ENCODE measurements at regions not wholly inside any gene's neighbourhood (a gene's known extent, or its start where the extent isn't known, plus 50 kb on each side); places are given as distances from the start of the nearest gene placed in this dataset.

- ATAC-seq (ENCODE audit: low read depth in 2 of 2), result no peak
Observed at GRCh38 chr3:24650839-24651238, 156.2 kb upstream of the THRB start.

DNA sequence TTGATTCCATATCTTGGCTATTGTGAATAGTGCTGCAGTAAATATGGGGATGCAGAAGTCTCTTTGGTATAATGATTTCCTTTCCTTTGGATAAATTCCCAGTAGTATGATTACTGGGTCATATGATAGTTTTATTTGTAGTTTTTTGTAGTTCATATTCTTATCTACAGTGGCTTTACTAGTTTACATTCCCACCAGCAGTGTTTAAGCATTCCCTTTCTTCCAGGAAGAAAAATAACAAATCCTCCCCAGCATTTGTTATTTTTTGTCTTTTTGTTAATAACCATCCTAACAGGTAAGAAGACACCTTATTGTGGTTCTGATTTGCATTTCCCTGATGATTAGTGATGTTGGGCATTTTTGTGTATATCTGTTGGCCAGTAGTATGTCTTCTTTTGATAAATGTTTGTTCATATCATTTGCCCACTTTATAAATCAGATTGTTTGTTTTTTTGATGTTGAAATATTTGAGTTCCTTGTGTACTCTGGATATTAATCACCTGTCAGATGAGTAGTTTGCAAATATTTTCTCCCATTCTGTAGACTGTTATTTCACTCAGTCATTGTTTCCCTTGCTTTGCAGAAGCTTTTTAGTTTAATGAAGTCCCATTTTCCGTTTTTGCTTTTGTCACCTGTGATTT, 163.3 kb upstream of the THRB start:
- no peaks in the 10 kb centered on the region for H3K36me3 Mint-ChIP-seq
- no peak overlapping the region for H3K27ac Mint-ChIP-seq
- H3K27me3 Mint-ChIP-seq, result no peaks in the 10 kb centered on the region

More at GRCh38 chr3:24650839-24651238, 156.2 kb upstream of the THRB start:
- Histone ChIP-seq H3K27me3 (ENCODE audit: control insufficient read depth, insufficient read depth, low read length) (no peaks in the 10 kb centered on the region), H3K9me3 (ENCODE audit: control insufficient read depth in 2 of 2, low read length in 2 of 2) (no peaks in the 10 kb centered on the region), H3K27ac (ENCODE audit: insufficient read depth, low read length, poor library complexity, severe bottlenecking) (no peak overlapping the region), H3K4me1 (ENCODE audit: control insufficient read depth, insufficient read depth, low read length, poor library complexity, severe bottlenecking) (no peaks in the 10 kb centered on the region), H3K36me3 (ENCODE audit: control insufficient read depth, insufficient read depth, low read length) (no peaks in the 10 kb centered on the region), H3K4me3 (ENCODE audit: low read depth, low read length) (no peak overlapping the region)
- Mint-ChIP-seq H3K27ac (no peak overlapping the region), H3K4me3 (no peak overlapping the region), H3K4me1 (no peaks in the 10 kb centered on the region), H3K36me3 (no peaks in the 10 kb centered on the region), H3K9me3 (peaks cover 0 to 8% (median 3%) of the 10 kb centered on the region in 7 donors), H3K27me3 (no peaks in the 10 kb centered on the region)
- DNase-seq, result no peak

DNA sequence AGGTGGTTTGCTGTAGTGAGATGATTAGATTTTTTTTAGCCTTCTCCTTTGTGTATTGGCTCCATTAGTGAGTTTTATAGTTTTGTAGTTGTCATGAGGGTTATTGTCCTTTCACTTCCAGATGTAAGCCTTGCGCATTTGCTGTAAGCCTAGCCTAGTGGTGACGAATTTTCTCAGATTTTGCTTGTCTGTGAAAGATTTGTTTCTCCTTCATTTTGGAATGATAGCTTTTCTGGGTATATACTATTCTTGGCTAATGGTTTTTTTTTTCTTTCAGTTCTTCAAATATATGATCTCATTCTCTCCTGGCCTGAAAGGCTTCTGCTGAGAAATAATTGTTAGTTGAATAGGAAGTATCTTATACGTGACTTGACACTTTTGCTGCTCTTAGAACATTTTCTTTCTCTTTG, 166.5 kb upstream of the THRB start:
- DNase-seq (no peak), ATAC-seq (ENCODE audit: low read depth in 2 of 2) (no peak)
- H3K36me3 ChIP-seq (ENCODE audit: control insufficient read depth, insufficient read depth, low read length), result no peaks in the 10 kb centered on the region
- no peaks in the 10 kb centered on the region for H3K27me3 Mint-ChIP-seq
- H3K4me3 ChIP-seq (ENCODE audit: low read depth, low read length), result no peak overlapping the region
- no peaks in the 10 kb centered on the region for H3K27me3 ChIP-seq (ENCODE audit: control insufficient read depth, insufficient read depth, low read length)
- H3K4me3 Mint-ChIP-seq, result no peak overlapping the region
- H3K4me1 Mint-ChIP-seq, result no peaks in the 10 kb centered on the region
- H3K27ac Mint-ChIP-seq, result no peak overlapping the region
- no peaks in the 10 kb centered on the region for H3K4me1 ChIP-seq (ENCODE audit: control insufficient read depth, insufficient read depth, low read length, poor library complexity, severe bottlenecking)
- H3K27ac ChIP-seq (ENCODE audit: insufficient read depth, low read length, poor library complexity, severe bottlenecking), result no peak overlapping the region
- no peaks in the 10 kb centered on the region for H3K9me3 ChIP-seq (ENCODE audit: control insufficient read depth in 2 of 2, low read length in 2 of 2)
- peaks cover 0 to 21% (median 2%) of the 10 kb centered on the region in 7 donors for H3K9me3 Mint-ChIP-seq
- H3K36me3 Mint-ChIP-seq, result no peaks in the 10 kb centered on the region

More for the DNA sequence above, 163.3 kb upstream of the THRB start:
- H3K4me1 ChIP-seq (ENCODE audit: control insufficient read depth, insufficient read depth, low read length, poor library complexity, severe bottlenecking), result no peaks in the 10 kb centered on the region
- H3K9me3 ChIP-seq (ENCODE audit: control insufficient read depth in 2 of 2, low read length in 2 of 2), result no peaks in the 10 kb centered on the region
- no peaks in the 10 kb centered on the region for H3K4me1 Mint-ChIP-seq
- H3K27ac ChIP-seq (ENCODE audit: insufficient read depth, low read length, poor library complexity, severe bottlenecking), result no peak overlapping the region
- no peaks in the 10 kb centered on the region for H3K27me3 ChIP-seq (ENCODE audit: control insufficient read depth, insufficient read depth, low read length)
- H3K36me3 ChIP-seq (ENCODE audit: control insufficient read depth, insufficient read depth, low read length), result no peaks in the 10 kb centered on the region
- no peak for ATAC-seq (ENCODE audit: low read depth in 2 of 2)
- no peak overlapping the region for H3K4me3 Mint-ChIP-seq
- no peak overlapping the region for H3K4me3 ChIP-seq (ENCODE audit: low read depth, low read length)
- H3K9me3 Mint-ChIP-seq, result peaks cover 0 to 15% (median 5%) of the 10 kb centered on the region in 7 donors
- DNase-seq, result no peak

- Mint-ChIP-seq H3K27ac (no peak overlapping the region), H3K4me3 (no peak overlapping the region), H3K36me3 (no peaks in the 10 kb centered on the region), H3K9me3 (peaks cover 0 to 18% (median 0%) of the 10 kb centered on the region in 7 donors), H3K27me3 (no peaks in the 10 kb centered on the region), H3K4me1 (no peaks in the 10 kb centered on the region)
- Histone ChIP-seq H3K4me1 (ENCODE audit: control insufficient read depth, insufficient read depth, low read length, poor library complexity, severe bottlenecking) (no peaks in the 10 kb centered on the region), H3K27ac (ENCODE audit: insufficient read depth, low read length, poor library complexity, severe bottlenecking) (no peak overlapping the region), H3K27me3 (ENCODE audit: control insufficient read depth, insufficient read depth, low read length) (no peaks in the 10 kb centered on the region), H3K36me3 (ENCODE audit: control insufficient read depth, insufficient read depth, low read length) (no peaks in the 10 kb centered on the region), H3K4me3 (ENCODE audit: low read depth, low read length) (no peak overlapping the region), H3K9me3 (ENCODE audit: control insufficient read depth in 2 of 2, low read length in 2 of 2) (no peaks in the 10 kb centered on the region)
- DNase-seq, result no peak
- ATAC-seq (ENCODE audit: low read depth in 2 of 2), result no peak
Observed at GRCh38 chr3:24662449-24663345, 168.0 kb upstream of the THRB start.

- Mint-ChIP-seq H3K27ac (no peak overlapping the region), H3K4me1 (no peaks in the 10 kb centered on the region), H3K4me3 (no peak overlapping the region), H3K9me3 (peaks cover 0 to 12% (median 2%) of the 10 kb centered on the region in 7 donors), H3K36me3 (no peaks in the 10 kb centered on the region), H3K27me3 (no peaks in the 10 kb centered on the region)
- DNase-seq (no peak), ATAC-seq (ENCODE audit: low read depth in 2 of 2) (no peak)
- Histone ChIP-seq H3K27me3 (ENCODE audit: control insufficient read depth, insufficient read depth, low read length) (no peaks in the 10 kb centered on the region), H3K4me3 (ENCODE audit: low read depth, low read length) (no peak overlapping the region), H3K9me3 (ENCODE audit: control insufficient read depth in 2 of 2, low read length in 2 of 2) (no peaks in the 10 kb centered on the region), H3K27ac (ENCODE audit: insufficient read depth, low read length, poor library complexity, severe bottlenecking) (no peak overlapping the region), H3K36me3 (ENCODE audit: control insufficient read depth, insufficient read depth, low read length) (no peaks in the 10 kb centered on the region), H3K4me1 (ENCODE audit: control insufficient read depth, insufficient read depth, low read length, poor library complexity, severe bottlenecking) (no peaks in the 10 kb centered on the region)
Observed at GRCh38 chr3:24663406-24663805, 168.8 kb upstream of the THRB start.

GRCh38 chr3:24668039-24668438, 173.4 kb upstream of the THRB start:
- Mint-ChIP-seq H3K27me3 (no peaks in the 10 kb centered on the region), H3K4me3 (no peak overlapping the region), H3K36me3 (no peaks in the 10 kb centered on the region), H3K27ac (no peak overlapping the region), H3K4me1 (no peaks in the 10 kb centered on the region), H3K9me3 (peaks cover 0 to 5% (median 0%) of the 10 kb centered on the region in 7 donors)
- Histone ChIP-seq H3K36me3 (ENCODE audit: control insufficient read depth, insufficient read depth, low read length) (no peaks in the 10 kb centered on the region), H3K4me1 (ENCODE audit: control insufficient read depth, insufficient read depth, low read length, poor library complexity, severe bottlenecking) (no peaks in the 10 kb centered on the region), H3K27me3 (ENCODE audit: control insufficient read depth, insufficient read depth, low read length) (no peaks in the 10 kb centered on the region), H3K9me3 (ENCODE audit: control insufficient read depth in 2 of 2, low read length in 2 of 2) (no peaks in the 10 kb centered on the region), H3K4me3 (ENCODE audit: low read depth, low read length) (no peak overlapping the region), H3K27ac (ENCODE audit: insufficient read depth, low read length, poor library complexity, severe bottlenecking) (no peak overlapping the region)
- ATAC-seq (ENCODE audit: low read depth in 2 of 2) (no peak), DNase-seq (no peak)

DNA sequence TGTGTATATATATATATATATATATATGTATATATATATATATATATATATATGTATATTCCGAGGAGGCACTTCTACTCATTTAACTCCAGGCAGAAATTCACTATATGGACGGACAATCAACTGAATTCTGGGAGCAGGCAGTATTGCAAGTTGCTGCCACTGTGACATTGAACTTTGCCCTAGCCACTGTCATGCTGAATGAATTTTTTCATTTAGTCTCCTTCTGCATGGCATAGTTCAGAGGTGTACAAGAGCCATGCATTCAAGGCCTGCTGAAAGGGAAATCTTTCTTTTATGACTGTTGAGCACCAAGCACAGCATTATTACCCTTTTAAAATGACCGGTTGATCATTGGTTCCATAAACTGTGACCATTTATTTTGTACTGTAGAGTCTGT, 176.2 kb upstream of the THRB start:
- Mint-ChIP-seq H3K36me3 (no peaks in the 10 kb centered on the region), H3K9me3 (peaks cover 0 to 6% (median 0%) of the 10 kb centered on the region in 7 donors), H3K4me1 (no peaks in the 10 kb centered on the region), H3K27ac (no peak overlapping the region), H3K27me3 (no peaks in the 10 kb centered on the region), H3K4me3 (no peak overlapping the region)
- Histone ChIP-seq H3K27ac (ENCODE audit: insufficient read depth, low read length, poor library complexity, severe bottlenecking) (no peak overlapping the region), H3K4me3 (ENCODE audit: low read depth, low read length) (no peak overlapping the region), H3K9me3 (ENCODE audit: control insufficient read depth in 2 of 2, low read length in 2 of 2) (no peaks in the 10 kb centered on the region), H3K36me3 (ENCODE audit: control insufficient read depth, insufficient read depth, low read length) (no peaks in the 10 kb centered on the region), H3K27me3 (ENCODE audit: control insufficient read depth, insufficient read depth, low read length) (no peaks in the 10 kb centered on the region), H3K4me1 (ENCODE audit: control insufficient read depth, insufficient read depth, low read length, poor library complexity, severe bottlenecking) (no peaks in the 10 kb centered on the region)
- ATAC-seq (ENCODE audit: low read depth in 2 of 2), result no peak
- DNase-seq, result no peak

All from CD4-positive, CD25-positive, alpha-beta regulatory T cell (primary cell).